Activated CD4-positive, alpha-beta T cell treated with anti-CD3 and anti-CD28 coated beads, Interleukin-2, amount 50 U/mL, for 1 hour (primary cell): ENCODE measurements at regions not wholly inside any gene's neighbourhood (a gene's known extent, or its start where the extent isn't known, plus 50 kb on each side); places are given as distances from the start of the nearest gene placed in this dataset.

Source experiments
- DNase-seq: peaks from one replicate; pipeline ENCODE4 v3.0.0-alpha.2; 2020

DNA sequence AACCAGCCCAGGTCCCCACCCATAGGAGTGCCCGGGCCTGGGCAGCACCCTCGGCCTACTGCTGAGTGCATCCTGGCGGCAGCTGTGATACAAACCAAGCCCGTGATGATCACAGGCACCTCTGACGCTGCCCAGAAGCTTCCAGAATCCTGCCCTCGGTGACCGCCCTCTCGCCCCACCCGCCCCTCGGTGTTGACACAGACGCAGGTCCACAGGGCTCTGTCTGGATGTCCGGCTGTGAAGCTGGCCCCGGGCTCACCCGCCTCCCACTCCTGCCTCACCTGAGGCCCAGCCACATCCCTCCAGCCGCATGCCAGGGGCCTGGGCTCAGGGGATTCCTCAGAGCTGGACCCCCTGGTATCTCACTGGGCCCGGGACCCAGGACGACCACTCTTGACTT is 191.0 kb downstream of the BRD1 start:
- DNase-seq: no peak

DNA sequence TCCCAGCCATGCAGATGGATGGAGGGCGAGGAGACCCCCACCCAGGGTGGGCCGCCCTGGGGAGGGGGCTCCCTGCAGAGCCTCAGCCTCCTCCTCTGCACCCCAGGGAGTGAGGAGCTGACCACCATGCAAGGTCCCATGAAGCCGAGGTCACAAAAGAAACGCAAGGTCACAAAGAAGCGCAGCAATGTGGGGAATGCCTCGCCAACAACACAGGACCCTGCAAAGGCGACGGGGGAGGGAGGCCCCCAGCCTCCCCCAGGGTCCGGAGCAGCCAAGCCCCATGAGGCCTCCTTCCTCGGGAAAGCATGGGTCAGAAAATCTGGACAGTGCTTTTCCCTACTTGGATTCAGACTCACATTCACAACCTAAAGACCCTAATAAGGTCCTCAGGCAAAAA is 191.5 kb downstream of the BRD1 start:
- DNase-seq: no peak

DNA sequence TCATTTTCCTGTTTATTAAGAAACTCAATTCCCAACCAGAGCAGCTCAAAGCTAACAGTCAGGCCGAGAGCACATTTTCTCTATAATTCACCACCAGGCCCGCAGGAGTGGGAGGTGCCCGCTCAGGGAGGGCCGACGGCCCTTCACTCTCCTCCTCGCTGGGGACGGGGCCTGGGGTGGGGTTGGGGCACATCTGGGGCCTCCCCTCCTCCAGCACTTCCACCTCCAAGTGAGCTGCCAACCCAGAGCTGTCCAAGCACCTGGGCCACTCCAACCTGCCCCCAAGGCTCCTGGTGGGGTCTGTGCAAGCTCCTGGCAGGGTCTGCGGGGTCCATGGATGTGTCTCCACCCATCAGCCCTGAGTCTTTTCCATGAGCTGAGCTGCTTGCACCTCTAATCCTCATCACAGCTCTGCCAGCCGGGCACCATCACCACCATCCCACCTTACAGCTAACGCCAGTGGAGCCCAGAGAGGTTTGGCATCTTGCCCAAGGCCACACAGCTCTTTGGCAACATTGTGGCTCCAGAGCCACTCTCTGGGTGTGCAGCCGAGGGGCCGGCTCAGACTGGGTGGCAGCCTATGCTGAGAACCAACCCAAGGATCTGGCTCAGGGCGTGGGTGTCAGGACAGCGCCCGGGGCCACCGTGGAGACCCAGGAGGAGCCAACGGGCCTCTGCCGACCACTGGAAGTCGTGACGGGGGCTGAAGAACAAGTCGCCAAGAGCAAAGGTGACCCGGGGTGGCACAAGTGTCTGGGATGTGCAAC is 193.5 kb downstream of the BRD1 start:
- no peak for DNase-seq

DNA sequence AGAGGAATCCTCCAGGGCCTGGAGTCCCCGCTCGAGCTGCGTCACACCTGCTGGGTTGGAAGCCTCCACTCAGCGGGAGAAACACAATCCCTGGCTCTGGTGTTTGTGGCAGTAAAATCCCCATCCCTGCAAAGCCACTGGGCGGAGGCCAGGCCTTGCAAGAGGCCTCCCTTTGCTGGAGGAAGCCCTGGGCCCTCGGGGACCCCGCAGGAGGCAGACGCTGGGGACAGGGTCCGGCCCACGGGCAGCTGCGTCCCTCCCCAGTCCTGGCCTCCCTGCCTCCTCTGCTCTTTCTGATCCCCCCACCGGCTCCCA is 194.7 kb downstream of the BRD1 start:
- DNase-seq: no peak

DNA sequence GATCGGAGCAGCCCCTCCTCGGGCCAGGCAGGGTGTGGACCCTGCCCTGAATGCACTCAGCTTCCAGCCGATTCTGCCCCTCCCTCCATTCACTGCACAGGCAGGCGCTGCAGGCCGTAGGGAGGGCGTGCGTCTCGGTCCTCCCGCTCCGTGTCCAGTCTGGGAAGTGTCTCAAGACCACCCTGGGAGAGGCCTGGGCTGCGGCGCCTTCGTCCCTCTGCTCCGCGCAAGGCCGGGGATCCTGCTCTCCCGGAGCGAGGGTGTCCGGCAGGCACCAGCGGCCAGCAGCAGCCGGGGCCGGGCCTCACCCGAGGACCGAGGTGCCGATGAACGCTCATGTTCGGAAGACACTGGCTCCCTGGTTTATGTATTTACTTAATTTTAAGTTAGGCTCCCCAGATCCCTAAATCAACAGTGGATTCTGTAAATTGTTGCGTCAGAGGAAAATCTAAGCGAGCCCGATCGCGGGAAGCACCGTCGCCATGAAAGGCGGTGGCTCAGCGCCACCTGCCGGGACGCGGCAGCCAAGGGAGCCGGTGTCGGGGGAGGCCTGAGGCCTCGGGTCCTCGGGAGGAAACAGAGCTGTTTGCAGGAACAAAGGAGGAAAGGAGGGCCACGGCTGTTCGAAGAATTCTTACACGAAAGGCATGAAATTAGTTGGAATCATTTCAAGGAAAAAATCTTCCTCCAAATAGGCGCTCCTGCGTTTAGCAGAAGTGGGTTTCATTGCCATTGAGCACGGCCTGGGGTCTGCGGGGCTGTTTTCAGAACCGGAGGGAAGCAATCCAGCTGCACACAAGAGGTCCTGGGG is 195.3 kb downstream of the BRD1 start:
- DNase-seq: no peak

DNA sequence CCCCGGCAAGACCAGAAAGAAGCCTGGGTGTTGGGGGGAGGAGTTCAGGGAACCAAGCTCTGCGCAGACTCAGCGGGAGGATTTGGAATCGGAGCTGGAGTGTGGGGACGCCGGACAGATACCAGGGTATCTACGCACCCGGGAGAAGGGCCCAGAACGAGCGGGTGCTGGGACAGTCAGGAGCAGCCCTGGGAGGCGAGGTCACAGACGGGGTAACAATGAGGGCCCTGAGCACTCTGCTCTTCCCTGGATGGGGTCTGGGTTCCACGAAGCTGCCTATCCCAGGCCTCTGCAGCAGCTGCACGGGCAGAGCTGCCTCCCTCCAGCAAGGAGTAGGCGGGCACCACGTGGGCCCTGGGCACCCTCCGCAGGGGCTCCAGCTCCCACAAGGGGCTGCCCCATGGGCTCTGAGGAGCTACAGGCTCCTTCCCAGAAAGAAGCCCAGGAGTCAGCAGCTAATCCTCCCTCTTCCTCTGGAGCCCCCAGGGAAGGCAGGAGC is 197.2 kb downstream of the BRD1 start:
- DNase-seq: no peak

DNA sequence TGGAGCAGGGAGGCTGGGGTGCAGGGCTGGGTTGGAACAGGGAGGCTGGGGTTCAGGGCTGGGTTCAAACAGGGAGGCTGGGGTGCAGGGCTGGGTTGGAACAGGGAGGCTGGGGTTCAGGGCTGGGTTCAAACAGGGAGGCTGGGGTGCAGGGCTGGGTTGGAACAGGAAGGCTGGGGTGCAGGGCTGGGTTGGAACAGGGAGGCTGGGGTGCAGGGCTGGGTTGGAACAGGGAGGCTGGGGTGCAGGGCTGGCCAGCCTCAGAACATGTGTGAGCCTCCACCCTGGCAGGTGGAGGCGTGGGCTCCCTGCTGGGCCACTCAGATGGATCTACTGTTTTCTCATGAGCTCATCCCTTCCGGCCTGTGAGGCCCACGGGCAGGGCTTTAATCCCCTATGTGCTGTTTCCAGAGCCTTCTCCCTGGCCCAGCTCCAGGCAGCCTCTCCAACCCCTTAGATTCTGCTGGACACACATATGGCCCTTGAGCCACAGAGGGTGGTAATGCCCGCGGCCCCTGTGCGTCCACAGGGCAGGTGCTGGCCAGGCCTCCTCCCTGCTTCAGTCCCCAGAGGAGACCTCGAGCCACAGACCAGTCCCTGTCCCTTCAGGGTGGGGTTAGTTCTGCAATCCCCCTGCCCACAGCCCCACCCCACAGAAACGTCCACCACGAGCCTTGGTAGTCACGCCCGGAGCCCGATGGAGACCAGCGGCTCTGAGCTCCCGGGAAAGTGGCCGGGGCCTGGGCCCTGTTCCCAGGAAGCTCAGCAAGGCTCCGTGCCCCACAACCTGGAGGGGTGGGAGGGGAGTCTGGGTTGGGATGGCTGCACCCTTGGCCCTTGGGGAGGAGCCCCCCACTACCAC is 197.9 kb downstream of the BRD1 start:
- DNase-seq: no peak

DNA sequence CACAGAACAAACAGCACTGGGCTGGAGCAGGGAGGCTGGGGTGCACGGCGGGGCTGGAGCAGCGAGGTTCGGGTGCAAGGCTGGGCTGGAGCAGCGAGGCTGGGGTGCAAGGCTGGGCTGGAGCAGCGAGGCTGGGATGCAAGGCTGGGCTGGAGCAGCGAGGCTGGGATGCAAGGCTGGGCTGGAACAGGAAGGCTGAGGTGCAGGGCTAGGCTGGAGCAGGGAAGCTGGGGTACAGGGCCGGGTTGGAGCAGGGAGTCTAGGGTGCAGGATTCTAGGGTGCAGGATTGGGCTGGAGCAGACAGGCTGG is 198.5 kb downstream of the BRD1 start:
- DNase-seq: no peak

DNA sequence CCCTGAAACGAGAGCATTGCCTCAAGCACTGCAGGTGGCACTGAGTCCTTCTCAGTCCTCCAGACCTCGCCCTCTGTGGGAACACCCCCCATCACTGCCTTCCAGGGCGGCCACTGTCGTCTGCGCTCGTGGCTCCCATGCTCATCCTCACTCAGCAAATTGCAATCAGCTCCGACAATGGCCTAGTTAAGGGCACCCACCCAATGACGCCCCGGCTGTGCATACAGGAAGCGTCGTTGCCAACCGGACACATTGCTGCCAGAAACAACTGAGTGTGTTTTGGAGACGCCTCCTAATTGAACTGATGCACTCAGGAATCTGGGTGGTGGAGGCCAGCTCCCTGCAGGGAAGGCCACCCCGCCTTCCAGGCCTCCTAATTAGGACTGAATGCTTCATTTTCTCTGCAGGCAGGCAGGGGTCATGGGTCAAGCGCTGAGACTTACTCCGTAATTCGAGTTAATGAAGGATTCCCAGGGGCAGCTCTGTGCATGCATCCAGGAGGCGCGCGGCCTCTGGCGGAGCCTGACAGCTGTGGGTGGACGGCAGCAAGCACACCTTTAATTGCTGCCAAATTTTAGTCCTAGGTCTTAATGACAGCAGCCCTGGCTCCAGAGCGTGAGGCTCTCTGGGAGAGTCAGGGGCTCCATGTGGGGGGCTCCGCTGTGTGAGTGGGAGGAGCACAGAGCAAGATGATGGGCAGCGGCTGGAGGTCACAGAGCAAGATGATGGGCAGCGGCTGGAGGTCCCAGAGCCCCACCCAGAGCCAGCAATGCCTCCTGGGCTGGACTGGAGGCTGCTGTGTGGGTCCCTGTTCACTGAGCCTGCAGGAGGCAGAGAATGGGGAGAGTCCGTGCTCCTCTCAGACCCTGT is 199.0 kb downstream of the BRD1 start:
- no peak for DNase-seq

DNA sequence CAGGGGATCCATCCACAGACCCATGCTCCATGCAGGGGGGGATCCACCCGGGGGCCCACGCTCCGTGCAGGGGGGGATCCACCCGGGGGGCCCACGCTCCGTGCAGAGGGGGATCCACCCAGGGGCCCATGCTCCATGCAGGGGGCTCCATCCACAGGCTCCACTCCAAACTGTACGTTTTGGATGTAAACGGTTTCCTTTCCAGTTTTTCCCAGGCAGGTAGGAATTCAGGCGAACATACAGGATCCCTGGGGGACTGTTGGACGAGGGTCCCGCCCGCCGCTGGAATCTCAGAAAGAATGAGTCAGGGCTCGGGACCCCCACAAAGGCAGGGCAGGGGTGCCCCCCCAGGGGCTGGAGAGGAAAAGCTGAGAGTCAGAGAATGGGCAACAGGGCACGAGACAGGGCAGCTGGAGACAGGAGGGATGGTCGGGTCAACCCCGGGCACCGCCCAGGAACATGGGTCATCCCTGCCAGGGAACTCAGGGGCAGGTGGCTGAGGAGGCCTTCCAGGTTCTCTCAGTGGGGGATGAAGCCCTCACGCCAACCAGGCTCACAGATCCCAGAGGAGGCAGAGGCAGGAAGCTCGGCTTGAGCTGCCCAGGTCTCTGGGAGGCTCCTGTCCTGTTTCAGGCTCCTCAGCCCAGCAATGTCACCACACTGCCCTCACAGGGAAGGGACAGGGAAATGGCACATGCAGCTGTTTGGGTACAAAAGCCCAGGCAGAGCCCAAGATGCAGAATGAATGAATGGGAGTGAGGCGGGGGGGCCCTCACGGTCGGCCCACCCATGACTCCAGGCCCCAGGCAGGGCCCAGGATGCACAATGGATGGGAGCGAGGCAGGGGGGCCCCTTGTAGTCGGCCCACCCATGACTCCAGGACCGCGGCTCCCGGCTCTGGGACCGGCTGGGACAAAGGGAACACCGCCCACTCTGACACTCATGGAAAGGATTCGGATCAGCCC is 200.2 kb downstream of the BRD1 start:
- DNase-seq: no peak

DNA sequence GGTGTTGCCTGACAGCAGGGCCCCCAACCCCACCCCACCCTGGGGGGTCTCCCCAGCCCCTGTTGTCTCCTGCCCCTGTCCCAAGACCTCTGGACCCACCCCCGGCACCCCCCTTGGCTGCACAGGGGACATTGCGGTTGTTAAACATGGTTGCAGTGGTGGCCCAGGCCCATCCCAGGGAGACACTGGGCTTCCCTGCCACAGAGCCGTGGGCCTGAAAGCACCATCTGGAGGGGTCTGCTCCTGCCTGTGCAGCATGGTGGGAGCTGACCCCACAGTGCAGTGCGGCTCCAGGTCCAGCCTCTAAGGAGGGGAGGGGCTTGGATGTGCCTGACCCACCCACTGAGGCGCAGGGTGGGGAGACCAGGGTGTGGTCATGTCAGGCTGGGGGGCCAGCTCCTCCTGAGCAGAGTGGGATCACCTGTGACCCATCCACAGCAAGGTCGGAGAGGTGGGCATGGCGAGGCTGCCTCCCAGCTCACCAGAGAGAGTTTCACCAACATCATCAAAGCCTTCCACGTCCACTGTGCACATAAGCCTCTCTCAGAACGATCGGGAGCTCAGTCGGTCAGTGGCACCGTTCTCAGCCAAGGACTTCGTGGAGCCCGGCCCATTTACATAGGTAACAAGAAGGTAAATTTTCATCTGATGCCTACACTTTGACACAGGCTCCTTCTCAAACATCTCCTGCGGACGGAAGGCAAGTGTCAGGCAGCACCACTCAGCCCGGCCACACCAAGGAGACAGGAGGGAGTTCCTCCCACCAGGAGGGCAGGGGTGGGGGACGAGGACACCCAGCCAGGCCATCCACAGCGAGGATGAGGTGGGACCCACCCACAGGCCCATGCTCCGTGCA is 201.1 kb downstream of the BRD1 start:
- no peak for DNase-seq

DNA sequence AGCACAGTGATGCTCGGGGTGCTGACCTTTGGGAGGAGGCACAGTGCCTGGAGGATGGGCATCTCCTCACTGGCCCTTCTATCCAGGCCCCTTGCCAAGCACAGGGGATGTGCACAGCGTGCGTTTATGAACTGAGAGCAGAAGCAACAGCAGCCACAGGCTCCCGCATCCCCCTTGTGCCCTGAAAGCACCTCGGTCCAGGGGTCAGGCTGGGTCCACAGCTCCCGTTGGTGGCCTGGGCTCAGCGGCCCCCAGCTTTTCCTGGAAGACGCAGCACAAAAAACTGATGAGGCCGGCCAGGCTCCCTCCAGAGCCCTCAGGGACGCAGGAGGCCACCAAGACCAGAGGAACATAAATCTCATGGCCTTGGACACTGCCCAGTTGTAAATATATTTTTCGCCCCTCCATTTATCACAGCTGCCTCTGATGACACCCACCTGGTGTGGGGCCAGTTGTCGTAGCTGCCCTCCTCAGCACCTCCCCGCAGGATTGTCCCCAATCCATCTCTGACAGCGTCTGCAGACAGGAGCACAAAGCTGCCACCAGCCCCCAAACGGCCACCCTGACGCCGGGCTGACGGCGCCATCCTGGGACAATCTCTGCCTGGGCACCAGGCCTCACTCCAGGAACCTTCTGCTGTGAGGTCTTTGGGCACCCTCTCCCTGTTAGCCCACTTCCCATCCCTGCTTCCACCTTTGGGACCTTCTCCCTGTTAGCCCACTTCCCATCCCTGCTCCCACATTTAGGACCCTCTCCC is 203.1 kb downstream of the BRD1 start:
- no peak for DNase-seq

DNA sequence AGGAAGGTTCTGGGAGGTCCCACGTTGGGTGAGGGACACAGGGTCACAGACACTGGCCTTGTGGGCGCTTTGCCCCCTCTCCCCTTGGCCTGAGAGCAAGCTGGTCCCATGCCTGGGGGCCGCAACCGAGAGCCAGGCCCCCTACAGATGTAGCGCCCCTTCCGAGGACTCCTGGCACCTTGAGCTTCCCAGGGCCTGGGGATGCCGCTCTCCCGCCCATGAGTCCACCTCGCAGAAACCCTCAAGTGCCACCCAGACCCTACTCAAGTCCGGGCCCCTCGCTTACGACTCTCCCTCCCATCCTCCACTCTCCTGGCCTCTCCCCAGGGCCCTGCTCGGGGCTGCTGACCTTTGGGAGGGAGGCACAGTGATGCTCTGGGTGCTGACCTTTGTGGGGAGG is 204.0 kb downstream of the BRD1 start:
- DNase-seq: no peak

DNA sequence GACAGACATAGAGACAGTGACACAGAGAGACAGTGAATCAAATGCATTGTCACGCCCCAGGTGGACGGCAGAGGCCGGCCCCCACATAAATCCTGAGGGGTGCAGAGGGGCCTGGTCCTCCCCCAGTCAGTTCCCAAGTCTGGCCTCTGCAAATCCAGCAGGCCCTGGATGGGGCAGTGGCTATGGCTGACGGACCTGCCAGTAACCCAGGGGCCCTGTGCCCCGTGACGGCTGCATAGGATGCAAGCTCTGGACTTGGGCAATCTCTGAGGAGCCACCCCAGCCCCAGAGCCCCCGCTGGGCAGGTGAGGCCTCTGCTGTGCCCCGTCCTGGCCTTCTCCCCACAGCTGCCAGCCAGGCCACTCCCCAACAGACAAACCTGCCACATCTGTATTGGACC is 204.5 kb downstream of the BRD1 start:
- no peak for DNase-seq

DNA sequence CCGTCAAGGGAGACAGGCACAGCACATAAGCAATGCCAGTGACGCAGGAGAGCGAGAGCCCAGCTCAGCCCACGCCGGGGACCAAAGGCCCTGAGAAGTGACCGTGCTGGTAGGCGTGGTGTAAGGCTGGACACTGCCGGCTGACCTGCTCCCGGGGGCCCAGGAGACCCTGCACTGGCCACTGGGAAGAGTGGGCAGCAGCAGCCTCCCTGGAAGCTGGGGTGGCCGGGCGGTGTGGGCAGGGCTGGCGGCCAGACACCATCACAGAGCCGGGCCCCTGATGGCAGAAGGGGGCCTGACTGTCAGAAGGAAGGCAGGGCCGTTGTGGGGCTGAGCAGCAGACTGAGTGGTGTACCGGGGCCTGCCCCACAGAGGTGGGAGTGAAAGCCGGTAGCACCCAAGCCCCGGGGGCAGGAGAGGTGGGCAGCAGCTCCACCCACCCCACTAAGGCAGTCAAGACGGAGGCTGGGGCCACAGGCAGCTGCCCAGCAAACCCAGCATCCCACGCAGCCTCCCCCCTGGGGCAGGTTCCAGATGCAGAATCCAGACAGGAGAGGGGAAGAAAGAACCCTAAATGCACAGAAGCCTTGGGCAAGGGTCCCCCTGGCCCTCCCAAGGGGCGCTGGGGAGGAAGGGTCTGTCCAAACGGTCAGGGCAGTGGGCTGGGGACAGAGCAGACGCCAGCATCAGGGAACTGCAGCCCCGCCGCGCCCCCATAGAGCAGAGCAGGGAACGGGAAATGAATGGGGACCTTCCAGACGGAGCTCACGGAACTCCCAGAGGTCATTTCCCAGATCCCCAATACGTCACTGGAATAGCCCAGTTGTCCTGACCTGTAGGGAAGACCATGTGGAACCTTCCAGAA is 205.2 kb downstream of the BRD1 start:
- DNase-seq: no peak

DNA sequence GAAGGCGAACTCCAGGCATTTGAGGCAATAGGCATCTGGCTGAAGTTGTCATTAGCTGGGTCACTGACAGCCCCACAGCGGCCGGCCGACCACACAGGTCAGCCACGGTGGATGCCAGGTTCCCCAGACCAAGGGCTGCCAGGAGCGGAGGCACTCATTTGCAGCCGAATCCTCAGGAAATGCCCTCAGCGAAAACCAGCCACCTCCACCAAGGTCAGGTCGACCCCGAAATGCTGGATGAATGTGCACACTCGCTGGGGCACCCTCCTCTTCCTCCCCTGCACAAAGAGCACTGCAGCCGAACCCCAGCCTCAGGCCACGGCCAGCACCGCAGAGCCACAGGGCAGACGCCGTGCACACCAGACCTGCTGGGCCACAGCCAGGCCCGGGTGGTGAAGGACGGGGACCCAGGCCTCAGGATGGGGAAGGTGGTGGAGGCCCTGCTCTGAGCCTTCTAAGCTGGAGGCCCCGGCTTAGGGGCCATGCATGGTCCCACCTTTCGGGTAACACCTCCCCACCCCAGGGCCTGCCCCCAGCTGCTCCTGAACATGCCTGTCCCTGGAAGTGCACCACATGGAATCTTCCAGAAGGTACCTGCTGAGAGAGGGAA is 206.0 kb downstream of the BRD1 start:
- no peak for DNase-seq

DNA sequence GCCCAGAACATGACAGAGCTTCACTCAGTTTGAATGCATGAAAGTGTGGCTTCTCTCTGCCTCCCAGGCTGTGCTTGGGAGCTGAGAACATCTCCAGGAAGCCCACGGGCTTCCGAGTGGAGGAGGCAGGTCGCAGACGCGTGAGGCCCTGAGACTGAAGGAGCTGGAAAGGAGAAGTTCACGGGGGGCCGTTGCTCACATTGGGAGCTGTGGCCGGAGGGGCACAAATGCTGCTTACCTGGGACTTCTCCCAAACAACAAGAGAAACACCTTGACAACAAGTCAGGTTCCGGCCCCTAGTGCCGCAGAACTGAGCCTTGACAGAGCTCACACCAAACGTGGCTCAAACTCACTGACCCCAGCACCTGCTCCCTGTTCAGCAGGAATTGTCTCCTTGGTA is 207.0 kb downstream of the BRD1 start:
- no peak for DNase-seq

DNA sequence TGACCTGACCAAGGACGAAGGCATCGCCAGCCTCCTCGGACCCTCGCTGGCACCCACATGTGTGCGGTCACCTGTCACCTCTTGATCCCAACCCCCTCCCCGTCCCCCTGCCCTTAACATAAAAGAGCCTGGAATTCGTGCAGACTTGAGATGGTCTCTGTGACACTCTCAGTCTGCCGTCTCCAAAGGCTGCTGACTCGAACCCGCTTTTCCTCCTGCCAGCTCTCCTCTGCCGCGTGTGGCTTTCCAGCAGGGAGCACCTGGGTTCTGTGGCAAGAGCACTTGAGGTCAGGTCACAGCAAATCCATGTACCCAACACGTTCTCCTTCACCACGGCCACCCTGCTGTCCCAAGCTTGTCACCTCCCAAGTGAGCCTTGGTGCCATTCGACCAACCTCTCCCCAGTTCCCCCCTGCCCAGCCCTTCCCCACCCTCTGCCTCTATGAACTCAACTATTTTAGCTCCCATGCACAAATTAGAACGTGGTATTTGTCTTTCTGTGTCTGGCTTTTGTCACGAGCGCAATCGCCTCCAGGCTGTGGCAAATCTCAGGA is 207.6 kb downstream of the BRD1 start:
- DNase-seq: no peak
